ENCODE measurements at regions not wholly inside any gene's neighbourhood (a gene's known extent, or its start where the extent isn't known, plus 50 kb on each side); places are given as distances from the start of the nearest gene placed in this dataset.

DNA sequence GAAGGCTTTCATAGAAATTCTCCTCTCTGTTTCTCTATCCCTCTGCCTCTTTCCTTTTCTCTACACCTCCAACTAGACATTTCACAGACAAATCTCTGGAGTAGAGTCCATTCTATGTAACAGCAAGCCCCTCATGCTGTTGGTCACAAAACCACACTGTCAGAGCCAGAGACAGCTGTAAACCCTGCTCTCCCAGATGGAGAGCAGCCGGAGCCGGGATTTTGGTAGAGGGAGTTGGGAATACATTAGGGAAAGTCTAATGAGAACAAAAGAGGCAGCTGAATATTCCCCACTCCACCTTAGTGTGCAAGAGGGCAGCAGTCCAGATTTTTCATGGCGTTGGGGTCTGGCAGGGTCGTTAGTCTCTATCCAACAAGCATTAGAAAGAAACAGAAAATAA, 68.3 kb upstream of the EDN1 start:
- TF ChIP-seq, protein P1, sequence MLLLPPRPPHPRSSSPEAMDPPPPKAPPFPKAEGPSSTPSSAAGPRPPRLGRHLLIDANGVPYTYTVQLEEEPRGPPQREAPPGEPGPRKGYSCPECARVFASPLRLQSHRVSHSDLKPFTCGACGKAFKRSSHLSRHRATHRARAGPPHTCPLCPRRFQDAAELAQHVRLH (tag by site-specific recombination; IDR thresholded peaks at IDR 0.05) = no peak
- TF ChIP-seq SCRT1 (tag by site-specific recombination; IDR thresholded peaks at IDR 0.05; ENCODE audit: borderline replicate concordance) (no peak), ZNF324 (tag by site-specific recombination; IDR thresholded peaks at IDR 0.05) (no peak), REST (tag by site-specific recombination; IDR thresholded peaks at IDR 0.05) (no peak), KLF10 (tag by site-specific recombination; IDR thresholded peaks at IDR 0.05) (no peak), RBAK (tag by site-specific recombination; IDR thresholded peaks at IDR 0.05) (no peak), ZNF311 (tag by site-specific recombination; IDR thresholded peaks at IDR 0.05; ENCODE audit: borderline replicate concordance) (no peak), ZNF660 (tag by site-specific recombination; IDR thresholded peaks at IDR 0.05) (no peak), ZNF221 (tag by site-specific recombination; IDR thresholded peaks at IDR 0.05; ENCODE audit: borderline replicate concordance) (no peak), ZBTB7A (tag by site-specific recombination; IDR thresholded peaks at IDR 0.05; ENCODE audit: low read depth) (no peak)
- TF ChIP-seq, protein P2, sequence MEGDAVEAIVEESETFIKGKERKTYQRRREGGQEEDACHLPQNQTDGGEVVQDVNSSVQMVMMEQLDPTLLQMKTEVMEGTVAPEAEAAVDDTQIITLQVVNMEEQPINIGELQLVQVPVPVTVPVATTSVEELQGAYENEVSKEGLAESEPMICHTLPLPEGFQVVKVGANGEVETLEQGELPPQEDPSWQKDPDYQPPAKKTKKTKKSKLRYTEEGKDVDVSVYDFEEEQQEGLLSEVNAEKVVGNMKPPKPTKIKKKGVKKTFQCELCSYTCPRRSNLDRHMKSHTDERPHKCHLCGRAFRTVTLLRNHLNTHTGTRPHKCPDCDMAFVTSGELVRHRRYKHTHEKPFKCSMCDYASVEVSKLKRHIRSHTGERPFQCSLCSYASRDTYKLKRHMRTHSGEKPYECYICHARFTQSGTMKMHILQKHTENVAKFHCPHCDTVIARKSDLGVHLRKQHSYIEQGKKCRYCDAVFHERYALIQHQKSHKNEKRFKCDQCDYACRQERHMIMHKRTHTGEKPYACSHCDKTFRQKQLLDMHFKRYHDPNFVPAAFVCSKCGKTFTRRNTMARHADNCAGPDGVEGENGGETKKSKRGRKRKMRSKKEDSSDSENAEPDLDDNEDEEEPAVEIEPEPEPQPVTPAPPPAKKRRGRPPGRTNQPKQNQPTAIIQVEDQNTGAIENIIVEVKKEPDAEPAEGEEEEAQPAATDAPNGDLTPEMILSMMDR (tag by site-specific recombination; IDR thresholded peaks at IDR 0.05) = no peak
- TF ChIP-seq, protein P3, sequence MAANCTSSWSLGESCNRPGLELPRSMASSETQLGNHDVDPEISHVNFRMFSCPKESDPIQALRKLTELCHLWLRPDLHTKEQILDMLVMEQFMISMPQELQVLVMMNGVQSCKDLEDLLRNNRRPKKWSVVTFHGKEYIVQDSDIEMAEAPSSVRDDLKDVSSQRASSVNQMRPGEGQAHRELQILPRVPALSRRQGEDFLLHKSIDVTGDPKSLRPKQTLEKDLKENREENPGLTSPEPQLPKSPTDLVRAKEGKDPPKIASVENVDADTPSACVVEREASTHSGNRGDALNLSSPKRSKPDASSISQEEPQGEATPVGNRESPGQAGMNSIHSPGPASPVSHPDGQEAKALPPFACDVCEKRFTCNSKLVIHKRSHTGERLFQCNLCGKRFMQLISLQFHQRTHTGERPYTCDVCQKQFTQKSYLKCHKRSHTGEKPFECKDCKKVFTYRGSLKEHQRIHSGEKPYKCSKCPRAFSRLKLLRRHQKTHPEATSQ (tag by site-specific recombination; IDR thresholded peaks at IDR 0.05) = no peak

Measured in HEK293 (cell line).